Esophagus muscularis mucosa (tissue), 4 donors: ENCODE measurements at regions not wholly inside any gene's neighbourhood (a gene's known extent, or its start where the extent isn't known, plus 50 kb on each side); places are given as distances from the start of the nearest gene placed in this dataset.

Experiments
- DNase-seq: peaks from one replicate; pipeline ENCODE4 v3.0.0-alpha.2; 2017; ENCODE audit errors: extremely low spot score
- H3K27ac ChIP-seq, 4 donors: fragments of 200-600 bp; sonication (generic); replicated peaks in 1 of 4; 1 replicate in 3 of 4; 2 replicates in 1 of 4; pipeline ENCODE4 v1.5.1; 2016 to 2019; ENCODE audit warnings: mild to moderate bottlenecking in 1 of 4
- H3K27me3 ChIP-seq, 4 donors: fragments of 200-600 bp; sonication (generic); one replicate each; pipeline versions ENCODE4 v1.5.1 to v1.6.0; 2016 to 2019
- H3K36me3 ChIP-seq, 4 donors: fragments of 200-600 bp; sonication (generic); one replicate each; pipeline ENCODE4 v1.5.1; 2016 to 2019
- H3K4me1 ChIP-seq, 4 donors: fragments of 200-600 bp; sonication (generic); one replicate each; pipeline ENCODE4 v1.5.1; 2016 to 2019
- H3K4me3 ChIP-seq, 4 donors: fragments of 200-600 bp; sonication (generic); 1 replicate in 2 of 4; 2 replicates in 2 of 4; pipeline ENCODE4 v1.5.1; 2016 to 2019; ENCODE audit warnings: mild to moderate bottlenecking in 4 of 4, moderate library complexity in 1 of 4
- H3K9me3 ChIP-seq, 4 donors: fragments of 200-600 bp; sonication (generic); 1 replicate in 3 of 4; 2 replicates in 1 of 4; pipeline ENCODE4 v1.5.1; 2016 to 2019
- EP300 ChIP-seq: sonication (generic); formaldehyde crosslinking; IDR thresholded peaks from one replicate; pipeline ENCODE4 v1.6.1; 2017; ENCODE audit warnings: antibody characterized with exemption
- POLR2A ChIP-seq: fragments of 450-650 bp; IDR thresholded peaks from one replicate; pipeline ENCODE4 v1.6.1; 2017; ENCODE audit warnings: antibody characterized with exemption, moderate library complexity, mild to moderate bottlenecking, low read depth
- POLR2AphosphoS5 ChIP-seq, 2 donors: sonication (generic); formaldehyde crosslinking; IDR thresholded peaks; one replicate each; pipeline ENCODE4 v1.6.1; 2017; ENCODE audit warnings: antibody characterized with exemption in 2 of 2
- WGBS: methylation state at CpG from one replicate; pipeline ENCODE4 v1.1.5; 2018; 5-methylcytosine and 5-hydroxymethylcytosine counted together
- intact Hi-C: fragments of 100-400 bp; cut with DNase I; formaldehyde crosslinking; loops from one replicate; pipeline ENCODE4 v1.15.1; 2023
- TF ChIP-seq, protein P1 (sequence below), 3 experiments: fragments of 200-600 bp in 2 of 3; fragments of 450-650 bp in 1 of 3; sonication (generic) in 2 of 3; IDR thresholded peaks; one replicate each; pipeline ENCODE4 v1.5.1; 2017 to 2019; ENCODE audit warnings: antibody characterized with exemption in 3 of 3, mild to moderate bottlenecking in 2 of 3, moderate library complexity in 1 of 3

DNA sequence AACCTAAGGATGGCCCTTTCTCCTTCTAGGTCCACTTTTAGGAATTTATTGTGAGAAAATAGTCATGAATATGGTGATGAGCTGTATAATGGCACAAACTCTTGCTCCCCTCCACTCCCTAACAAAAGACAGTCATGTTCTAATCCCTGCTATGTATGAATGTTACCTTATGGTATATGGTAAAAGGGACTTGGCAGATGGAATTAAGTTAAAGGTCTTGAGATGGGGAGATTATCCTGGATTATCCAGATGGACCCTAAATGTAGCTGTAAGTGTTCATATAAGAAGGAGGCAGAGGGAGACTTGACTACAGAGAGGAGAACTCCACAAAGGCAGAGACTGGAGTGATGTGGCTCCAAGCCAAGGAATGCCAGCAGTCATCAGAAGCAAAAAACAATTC, 296.1 kb downstream of the SOX9 start:
- no peak for DNase-seq
- Histone ChIP-seq H3K4me1 (peaks cover 0 to 12% (median 4%) of the 10 kb centered on the region in 4 donors), H3K36me3 (no peaks in the 10 kb centered on the region), H3K27me3 (peaks cover 0 to 5% (median 0%) of the 10 kb centered on the region in 4 donors), H3K4me3 (no peak overlapping the region), H3K27ac (no peak overlapping the region), H3K9me3 (peaks cover 0 to 23% (median 18%) of the 10 kb centered on the region in 4 donors)
- intact Hi-C loops: no loop called here
- TF ChIP-seq POLR2A (no peak), POLR2AphosphoS5 (IDR thresholded peaks at IDR 0.05) (no peak), EP300 (no peak)
- TF ChIP-seq, protein P1, sequence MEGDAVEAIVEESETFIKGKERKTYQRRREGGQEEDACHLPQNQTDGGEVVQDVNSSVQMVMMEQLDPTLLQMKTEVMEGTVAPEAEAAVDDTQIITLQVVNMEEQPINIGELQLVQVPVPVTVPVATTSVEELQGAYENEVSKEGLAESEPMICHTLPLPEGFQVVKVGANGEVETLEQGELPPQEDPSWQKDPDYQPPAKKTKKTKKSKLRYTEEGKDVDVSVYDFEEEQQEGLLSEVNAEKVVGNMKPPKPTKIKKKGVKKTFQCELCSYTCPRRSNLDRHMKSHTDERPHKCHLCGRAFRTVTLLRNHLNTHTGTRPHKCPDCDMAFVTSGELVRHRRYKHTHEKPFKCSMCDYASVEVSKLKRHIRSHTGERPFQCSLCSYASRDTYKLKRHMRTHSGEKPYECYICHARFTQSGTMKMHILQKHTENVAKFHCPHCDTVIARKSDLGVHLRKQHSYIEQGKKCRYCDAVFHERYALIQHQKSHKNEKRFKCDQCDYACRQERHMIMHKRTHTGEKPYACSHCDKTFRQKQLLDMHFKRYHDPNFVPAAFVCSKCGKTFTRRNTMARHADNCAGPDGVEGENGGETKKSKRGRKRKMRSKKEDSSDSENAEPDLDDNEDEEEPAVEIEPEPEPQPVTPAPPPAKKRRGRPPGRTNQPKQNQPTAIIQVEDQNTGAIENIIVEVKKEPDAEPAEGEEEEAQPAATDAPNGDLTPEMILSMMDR (IDR thresholded peaks at IDR 0.05): no peak

DNA sequence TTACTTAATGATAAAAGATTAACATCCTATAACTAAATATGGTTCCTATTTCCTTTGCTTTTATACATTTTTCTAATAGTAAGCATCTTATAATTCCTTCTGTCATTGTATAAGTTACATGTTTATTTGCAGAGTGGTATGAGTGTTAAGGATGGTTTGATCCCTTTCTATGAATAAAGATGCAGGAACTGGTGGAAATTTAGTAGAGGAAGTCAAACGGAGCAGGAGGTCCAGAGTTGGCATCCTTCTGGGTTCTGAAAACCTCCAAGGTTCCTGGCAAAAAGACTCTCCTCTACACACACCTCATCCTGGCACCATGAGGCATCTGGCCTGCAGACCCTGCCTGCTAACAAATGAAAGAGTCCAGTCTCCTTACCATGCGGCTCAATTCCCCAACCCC, 296.8 kb downstream of the SOX9 start:
- peaks cover 0 to 5% (median 0%) of the 10 kb centered on the region in 4 donors for H3K27me3 ChIP-seq
- H3K27ac ChIP-seq: no peak overlapping the region
- no peak overlapping the region for H3K4me3 ChIP-seq
- TF ChIP-seq EP300: no peak
- no peak for TF ChIP-seq POLR2AphosphoS5 (IDR thresholded peaks at IDR 0.05)
- TF ChIP-seq, protein P1 (IDR thresholded peaks at IDR 0.05): no peak
- TF ChIP-seq POLR2A: no peak
- H3K4me1 ChIP-seq: peaks cover 0 to 18% (median 7%) of the 10 kb centered on the region in 4 donors
- H3K36me3 ChIP-seq: no peaks in the 10 kb centered on the region
- 94% methylated on average over 2 of the region's 2 CpGs for WGBS
- DNase-seq: no peak
- H3K9me3 ChIP-seq: peaks cover 0 to 23% (median 18%) of the 10 kb centered on the region in 4 donors
- intact Hi-C loops: no loop called here

DNA sequence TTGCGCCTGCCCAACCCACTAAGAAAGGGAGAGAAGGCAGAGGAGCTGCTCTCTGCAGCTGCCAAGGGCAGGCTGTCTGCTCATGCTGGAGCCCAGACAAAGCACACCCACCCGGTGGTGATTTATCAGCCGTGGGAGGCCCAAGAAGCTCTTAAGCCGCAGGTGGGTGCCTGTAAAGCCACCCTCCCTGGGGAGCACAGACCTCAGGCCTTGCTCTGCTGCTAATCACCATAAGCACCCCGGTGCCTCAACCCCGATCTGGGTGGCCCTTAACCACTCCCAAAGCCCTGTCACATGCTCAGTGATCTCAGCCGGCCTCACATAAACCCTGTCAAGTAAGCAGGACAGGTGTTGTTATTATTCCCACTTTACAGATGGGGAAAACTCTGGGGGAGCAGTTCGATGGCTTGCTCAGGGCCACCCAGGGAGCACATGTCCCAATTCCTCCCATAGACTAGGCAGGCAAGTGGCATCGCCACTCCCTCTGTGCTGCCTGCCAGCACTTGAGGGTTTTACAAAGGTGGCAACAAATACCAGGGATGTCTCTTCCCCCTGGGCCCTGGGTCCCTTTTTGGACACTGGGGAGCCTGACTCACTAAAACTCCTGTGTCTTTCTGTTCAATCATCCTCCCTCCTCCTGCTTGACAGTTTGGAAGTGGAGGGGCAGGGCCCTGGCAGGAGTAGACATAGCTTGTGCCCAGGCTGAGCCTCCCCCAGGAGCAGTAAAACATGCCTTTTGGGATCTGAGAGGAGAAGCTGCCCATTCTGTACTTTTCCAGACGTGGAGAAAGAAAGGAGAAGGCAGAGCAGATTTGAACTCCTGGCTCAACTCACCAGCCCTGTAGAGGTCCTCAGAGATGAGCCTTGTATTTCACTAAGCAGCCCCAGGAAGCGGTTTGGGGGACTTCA, 299.3 kb downstream of the SOX9 start:
- no peak for TF ChIP-seq EP300
- no peak for TF ChIP-seq POLR2A
- TF ChIP-seq POLR2AphosphoS5 (IDR thresholded peaks at IDR 0.05): no peak
- TF ChIP-seq, protein P1 (IDR thresholded peaks at IDR 0.05): no peak
- no peak overlapping the region for H3K27ac ChIP-seq
- 95% methylated on average over 10 of the region's 11 CpGs for WGBS
- peaks cover 0 to 5% (median 0%) of the 10 kb centered on the region in 4 donors for H3K27me3 ChIP-seq
- intact Hi-C loops: no loop called here
- H3K4me3 ChIP-seq: no peak overlapping the region
- DNase-seq: no peak
- H3K4me1 ChIP-seq: peaks cover 0 to 24% (median 12%) of the 10 kb centered on the region in 4 donors
- no peaks in the 10 kb centered on the region for H3K36me3 ChIP-seq
- H3K9me3 ChIP-seq: peaks cover 0 to 23% (median 18%) of the 10 kb centered on the region in 4 donors

DNA sequence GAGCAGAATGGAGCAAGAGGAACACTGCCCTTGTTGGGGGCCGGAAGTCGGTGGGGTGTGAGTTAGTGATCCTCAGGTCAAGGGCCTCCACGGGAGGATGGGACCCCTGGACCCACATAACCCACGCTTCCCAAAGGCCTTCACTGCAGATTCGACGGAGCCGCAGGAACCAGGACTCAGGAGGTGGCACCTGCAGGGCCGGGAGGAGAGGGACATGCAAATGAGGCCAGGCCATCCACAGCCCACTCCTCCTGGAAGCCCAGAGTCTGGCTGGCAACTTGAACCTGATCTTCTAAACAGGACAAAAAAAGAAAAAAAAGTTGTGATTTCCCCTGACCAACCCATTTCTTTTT, 299.9 kb downstream of the SOX9 start:
- H3K9me3 ChIP-seq: peaks cover 0 to 23% (median 18%) of the 10 kb centered on the region in 4 donors
- no peaks in the 10 kb centered on the region for H3K27me3 ChIP-seq
- peaks cover 0 to 24% (median 12%) of the 10 kb centered on the region in 4 donors for H3K4me1 ChIP-seq
- intact Hi-C loops: no loop called here
- WGBS: 91% methylated on average over 8 of the region's 8 CpGs
- H3K36me3 ChIP-seq: no peaks in the 10 kb centered on the region
- no peak overlapping the region for H3K27ac ChIP-seq
- TF ChIP-seq, protein P1 (IDR thresholded peaks at IDR 0.05): no peak
- no peak for TF ChIP-seq POLR2AphosphoS5 (IDR thresholded peaks at IDR 0.05)
- no peak for TF ChIP-seq EP300
- TF ChIP-seq POLR2A: no peak
- no peak overlapping the region for H3K4me3 ChIP-seq
- no peak for DNase-seq
